Activated effector memory CD4-positive, alpha-beta T cell treated with Interleukin-2 at 50 U/mL for 16 hours (primary cell): ENCODE measurements at regions not wholly inside any gene's neighbourhood (a gene's known extent, or its start where the extent isn't known, plus 50 kb on each side); places are given as distances from the start of the nearest gene placed in this dataset.
"Not testable (repeated sequence)": the region's sequence is repeated elsewhere in the genome, so short reads cannot be mapped to it uniquely, and the experiment has no call there.

Experiments
- DNase-seq: peaks from one replicate; pipeline ENCODE4 v3.0.0-alpha.2; 2020

DNA sequence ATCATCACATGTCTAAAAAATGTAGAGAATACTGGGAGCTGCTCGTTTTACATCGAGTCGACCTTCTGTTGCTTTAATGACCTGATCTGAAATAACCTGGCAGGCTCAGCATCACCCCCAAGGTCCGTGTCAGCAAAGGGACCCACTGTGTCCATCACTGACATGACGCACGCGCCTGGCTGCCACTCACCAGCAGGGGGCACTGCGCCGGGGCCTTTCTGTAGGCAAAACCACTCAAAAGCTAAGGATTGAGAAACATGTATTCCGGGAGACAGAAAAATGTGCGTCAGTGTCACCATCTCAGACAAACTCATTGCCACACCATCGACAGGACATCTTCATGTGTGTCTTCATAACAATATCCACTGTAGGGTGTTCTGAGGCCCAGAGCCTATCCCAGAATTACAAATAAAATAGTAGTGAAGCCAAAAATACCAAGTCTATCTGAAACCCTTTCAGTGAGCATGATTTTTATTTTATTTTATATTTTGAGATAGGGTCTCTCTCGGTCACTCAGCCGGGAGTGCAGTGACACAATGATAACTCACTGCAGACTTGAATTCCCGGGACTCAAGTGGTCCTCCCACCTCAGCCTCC is 130.3 kb upstream of the LSM14A start:
- peak; percentile 37 for DNase-seq

DNA sequence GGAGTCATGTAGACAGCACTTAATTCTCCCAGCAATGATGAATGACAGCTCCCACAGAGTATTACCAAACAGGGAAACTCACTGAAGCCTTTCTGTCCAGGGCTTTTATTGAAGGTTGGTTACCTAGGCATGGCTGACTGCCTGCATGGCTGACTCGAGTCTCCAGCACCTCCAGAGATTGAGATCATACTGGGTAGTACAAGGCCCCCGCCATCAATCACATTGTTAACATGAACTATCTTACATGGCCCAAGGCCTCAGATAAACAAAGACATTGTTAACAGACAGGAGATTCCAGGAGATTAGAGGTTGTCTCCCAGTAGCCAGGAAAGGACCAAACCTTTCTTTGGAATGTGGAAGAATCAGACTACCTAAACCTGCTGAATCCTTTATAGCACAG is 128.3 kb upstream of the LSM14A start:
- DNase-seq: no peak

DNA sequence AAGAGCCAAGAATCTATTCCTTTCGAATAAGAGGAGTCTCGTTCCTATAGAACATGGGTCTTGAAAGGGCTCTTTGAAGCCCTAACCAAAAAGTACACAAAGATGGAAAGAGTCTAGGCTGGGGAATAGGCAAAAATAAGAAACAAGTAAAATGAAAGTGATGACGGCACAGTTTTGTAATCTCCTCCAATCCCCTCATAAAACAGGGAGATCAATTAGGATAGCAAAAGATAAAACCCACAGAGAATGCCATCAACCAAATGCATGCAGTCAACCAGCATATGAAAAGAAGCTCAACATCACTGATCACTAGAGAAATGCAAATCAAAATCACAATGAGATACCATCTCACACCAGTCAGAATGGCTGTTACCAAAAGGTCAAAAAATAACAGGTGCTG is 122.4 kb upstream of the LSM14A start:
- DNase-seq: no peak

DNA sequence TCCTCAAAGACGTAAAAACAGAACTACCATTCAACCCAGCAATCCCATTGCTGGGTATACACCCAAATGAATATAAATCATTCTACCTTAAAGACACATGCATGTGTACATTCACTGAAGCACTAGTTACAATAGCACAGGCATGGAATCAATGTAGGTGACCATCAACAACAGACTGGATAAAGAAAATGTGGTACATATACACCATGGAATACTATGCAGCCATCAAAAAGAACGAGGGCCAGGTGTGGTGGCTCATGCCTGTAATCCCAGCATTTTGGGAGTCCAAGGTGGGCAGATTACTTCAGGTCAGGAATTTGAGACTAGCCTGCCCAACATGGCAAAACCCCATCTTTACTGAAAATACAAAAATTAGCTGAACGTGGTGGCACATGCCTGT is 121.9 kb upstream of the LSM14A start:
- DNase-seq: not testable (repeated sequence)

DNA sequence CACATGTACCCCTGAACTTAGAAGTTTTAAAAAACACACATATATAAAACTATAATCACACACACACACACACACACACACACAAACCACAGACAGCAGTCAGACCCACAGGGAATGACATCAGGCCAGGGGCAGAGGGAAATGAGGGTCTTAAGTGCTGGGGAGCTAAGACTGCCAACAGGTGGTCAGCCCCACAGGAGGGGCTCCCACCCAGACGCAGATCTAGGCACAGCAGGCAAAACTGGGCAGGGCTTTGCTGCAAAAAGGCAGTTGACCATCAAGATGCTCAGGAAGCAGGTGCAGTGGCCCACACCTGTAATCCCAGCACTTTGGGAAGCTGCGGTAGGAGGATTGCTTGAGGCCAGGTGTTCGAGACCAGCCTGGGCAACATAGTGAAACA is 121.0 kb upstream of the LSM14A start:
- no peak for DNase-seq

DNA sequence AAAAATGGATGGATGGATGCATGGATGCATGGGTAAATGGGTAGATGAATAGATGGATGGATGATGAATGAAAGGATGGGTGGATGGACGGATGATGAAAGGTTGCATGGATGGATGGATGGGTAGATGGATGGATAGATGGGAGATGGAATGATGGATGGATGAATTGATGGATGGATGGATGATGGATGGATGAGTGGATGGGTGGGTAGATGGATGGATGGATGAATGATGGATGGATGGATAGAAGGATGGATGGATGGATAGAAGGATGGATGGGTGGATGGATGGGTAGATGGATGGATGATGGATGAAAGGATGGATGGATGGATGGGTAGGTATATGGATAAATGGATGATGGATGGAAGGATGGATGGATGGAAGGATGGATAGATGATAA is 115.1 kb upstream of the LSM14A start:
- DNase-seq: no peak

DNA sequence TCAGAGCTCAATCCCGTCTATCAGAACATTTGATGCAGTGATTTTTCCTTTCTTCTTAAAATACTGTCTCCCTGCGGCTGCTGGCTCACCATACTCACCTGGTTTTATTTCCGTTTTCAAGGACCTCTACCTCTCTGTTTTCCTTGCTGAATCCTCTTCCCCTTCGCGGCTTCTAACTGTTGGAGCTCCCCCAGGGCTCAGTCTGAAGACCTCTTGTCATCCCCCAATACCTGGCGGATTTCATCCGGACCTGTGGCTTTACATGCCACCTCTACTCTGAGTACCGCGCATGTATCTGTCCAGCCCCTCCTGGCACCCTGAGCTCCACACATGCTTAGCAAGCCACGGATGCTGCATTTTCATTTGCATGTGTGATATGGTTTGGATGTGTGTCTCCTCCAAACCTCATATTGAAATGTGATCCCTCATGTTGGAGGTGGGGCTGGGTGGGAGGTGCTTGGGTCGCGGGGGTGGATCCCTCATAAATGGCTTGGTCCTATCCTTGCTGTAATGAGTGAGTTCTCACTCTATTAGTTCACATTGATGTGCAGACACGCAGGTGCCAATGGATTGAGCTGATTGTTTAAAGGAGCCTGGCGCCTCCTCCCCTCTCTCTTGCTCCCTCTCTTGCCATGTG is 106.2 kb upstream of the LSM14A start:
- DNase-seq: no peak

DNA sequence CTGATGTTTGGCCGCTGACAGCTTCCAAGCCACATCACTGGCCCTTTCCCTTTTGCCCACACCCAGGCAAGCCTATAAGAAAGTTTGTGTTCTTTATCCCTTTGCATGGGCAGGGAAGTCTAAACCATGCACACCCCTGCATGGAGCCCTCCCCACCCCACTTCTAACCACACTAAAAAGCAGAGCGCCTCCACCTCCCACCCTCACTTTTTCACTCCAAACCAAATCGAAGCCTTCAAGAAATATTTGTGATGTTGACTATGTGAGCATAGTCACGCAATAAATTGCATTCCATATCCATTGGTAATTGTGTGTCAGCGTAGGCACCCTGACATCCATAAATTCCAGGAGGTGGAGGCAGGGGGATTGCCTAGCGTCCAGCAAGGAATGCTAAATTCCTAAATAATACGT is 104.4 kb upstream of the LSM14A start:
- no peak for DNase-seq

DNA sequence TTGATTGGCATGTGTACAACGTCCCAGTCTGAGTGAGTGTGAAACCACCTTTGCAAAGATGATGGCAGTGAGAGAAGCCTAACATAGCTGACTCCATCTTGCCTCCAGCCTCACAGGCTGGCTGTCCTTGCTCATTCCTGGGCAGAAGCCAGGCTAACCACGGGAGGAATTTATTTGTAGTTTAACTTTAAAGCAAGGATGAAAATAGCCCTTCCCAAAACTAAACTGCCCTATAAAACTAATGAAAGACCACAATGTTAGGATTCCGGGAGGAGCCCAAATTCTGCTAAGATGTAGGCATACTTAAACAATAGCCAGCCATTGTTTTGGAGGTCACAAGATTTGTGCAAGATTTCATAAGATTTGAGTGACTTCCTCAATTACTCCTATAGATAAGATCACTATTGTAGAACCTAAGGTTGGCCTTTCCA is 96.6 kb upstream of the LSM14A start:
- no peak for DNase-seq

DNA sequence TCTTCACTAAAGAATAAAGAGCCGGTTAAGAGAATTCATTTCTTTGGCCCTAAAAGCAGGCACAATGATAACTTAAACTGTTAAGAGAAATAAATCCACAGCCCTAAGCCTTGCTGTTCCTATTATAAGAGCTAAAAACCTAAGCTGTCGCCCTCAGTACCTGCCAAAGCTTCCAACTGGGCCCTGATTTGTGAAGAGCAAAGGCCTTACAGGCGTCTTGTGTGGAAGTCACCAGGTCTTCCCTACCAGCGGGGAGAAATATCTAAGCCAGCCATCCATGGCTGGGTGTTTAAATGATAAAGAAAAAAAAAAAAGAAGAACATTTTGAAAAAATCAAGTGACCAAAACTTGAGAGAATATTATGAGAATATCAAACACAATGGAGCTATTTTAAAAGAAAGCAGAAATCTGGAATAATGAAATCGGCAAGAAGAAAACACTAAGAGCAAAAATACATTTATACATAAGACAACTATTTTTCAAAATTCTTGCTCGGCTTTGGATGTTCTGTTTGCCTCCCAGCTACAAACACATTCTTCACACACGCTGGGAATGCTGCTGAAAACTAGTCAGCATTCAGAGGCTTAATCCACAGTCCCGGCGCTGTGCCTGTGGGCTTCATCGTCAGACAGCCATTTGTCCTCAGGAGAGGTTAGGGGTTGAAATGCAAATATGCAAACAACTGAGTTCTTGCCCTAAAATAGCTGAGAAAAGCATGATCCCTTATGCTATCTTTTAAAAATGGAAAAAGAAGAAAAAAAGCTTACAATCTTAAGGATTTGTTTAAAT is 89.8 kb upstream of the LSM14A start:
- no peak for DNase-seq

DNA sequence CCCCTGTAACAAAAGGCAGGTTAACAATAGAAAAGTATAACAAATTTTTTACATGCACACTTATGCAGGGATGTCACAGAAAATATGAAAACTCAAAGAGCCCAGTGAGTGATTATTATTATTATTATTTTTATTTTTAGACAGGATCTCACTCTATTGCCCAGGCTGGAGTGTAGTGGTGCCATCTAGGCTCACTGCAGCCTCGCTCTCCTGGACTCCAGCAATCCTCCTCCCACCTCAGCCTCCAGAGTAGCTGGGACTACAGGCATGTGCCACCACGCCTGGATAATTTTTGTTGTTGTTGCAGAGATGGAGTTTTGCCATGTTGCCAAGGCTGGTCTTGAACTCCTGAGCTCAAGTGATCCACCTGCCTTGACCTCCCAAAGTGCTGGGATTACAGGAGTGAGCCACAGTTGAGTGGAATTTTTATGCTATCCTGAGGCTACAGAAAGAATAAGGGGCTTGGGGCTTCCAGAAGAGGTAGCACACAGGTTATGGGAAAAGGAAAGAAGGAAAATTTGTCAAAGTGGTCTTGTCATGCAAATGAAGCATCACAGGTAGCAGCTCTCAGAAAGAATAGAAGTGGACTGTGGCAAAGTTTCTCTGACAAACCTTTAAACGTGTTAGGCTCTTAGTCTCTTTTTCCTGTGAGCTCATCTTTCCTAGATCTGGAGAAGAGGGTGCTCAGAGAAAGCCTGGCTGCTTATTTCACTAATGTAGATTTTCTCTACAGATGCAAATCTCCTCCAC is 87.7 kb upstream of the LSM14A start:
- no peak for DNase-seq

DNA sequence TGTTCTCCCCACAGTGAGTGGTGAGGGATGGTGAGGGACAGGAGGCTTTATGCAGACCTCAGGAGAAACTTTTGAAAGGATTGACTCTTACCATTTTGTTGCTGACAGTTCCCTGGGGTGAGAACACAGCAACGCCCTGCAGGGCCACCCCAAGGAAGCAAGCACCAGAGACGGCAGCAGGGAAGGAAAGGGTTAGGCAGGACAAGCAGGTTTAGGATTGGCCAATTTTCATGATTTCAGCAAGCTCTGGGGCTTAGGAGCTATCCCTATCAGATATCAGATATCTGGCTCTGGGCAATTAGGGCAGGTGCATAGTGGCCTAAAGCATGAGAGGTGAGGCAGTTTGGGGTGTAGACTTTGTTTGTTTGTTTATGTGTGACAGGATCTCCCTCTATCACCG is 87.0 kb upstream of the LSM14A start:
- no peak for DNase-seq

DNA sequence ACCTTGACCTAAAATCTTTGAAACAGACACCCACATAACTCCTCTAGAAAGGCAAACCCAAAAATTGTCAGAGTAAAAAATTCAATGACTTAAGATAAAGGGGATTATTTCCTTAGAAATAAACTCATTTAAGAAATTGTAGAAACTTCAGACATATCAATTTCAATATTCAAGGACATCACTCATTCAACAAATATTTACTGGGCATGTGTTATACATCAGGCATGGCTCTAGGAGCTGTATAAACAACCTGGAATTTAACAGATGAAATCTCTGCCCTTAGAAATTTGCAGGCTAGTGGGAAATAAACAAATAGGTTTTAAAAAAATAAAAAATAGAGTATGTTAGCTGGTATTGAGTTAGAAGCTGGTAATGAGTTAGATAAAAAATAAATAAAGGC is 84.0 kb upstream of the LSM14A start:
- no peak for DNase-seq

DNA sequence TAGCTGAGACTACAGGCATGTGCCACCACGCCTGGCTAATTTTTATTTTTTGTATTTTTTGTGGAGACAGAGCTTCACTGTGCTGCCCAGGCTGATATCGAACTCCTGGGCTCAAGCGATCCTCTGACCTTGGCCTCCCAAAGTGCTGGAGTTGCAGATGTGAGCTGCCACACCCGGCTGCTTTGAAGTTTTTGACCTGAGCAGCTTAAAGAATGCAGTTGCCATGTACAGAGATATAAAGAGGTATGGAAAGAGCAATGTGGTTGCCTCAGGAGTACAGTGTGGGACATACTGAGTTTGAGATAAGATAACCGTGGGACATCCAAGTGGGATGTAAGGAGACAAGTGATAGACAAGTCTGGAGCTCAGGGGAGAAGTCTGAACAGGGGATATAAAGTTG is 82.7 kb upstream of the LSM14A start:
- DNase-seq: no peak

DNA sequence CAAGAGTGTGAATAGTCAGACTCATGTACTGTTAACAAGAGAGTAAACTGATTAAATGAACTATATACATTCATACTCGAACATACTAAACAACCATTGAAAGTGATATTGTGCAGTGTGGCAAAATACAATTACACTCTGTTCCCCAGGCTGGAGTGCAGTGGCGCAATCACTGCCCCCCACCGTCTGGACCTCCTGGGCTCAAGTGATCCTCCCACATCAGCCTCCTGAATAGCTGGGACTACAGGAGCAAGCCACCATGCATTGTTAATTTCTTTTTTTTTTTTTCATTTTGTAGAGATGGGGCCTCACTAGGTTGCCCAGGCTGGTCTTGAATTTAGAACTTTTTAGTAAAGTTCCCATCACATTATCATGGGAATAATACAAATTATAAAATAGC is 77.3 kb upstream of the LSM14A start:
- DNase-seq: no peak

DNA sequence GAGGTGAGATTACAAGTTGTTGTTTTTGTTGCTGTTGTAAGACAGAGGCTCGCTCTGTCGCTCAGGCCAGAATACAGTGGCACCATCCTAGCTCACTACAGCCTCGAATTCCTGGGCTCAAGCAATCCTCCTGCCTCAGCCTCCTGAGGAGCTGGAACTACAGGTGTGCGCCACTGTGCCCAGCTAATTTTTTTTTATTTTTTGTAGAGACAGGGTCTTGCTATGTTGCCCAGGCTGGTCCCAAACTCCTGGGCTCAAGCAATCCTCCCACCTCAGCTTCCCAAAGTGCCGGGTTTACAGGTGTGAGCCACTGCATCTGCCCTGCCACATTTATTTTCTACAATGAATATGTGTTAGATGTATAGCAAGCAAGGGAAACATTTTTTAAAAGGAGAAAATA is 76.9 kb upstream of the LSM14A start:
- DNase-seq: not testable (repeated sequence)

DNA sequence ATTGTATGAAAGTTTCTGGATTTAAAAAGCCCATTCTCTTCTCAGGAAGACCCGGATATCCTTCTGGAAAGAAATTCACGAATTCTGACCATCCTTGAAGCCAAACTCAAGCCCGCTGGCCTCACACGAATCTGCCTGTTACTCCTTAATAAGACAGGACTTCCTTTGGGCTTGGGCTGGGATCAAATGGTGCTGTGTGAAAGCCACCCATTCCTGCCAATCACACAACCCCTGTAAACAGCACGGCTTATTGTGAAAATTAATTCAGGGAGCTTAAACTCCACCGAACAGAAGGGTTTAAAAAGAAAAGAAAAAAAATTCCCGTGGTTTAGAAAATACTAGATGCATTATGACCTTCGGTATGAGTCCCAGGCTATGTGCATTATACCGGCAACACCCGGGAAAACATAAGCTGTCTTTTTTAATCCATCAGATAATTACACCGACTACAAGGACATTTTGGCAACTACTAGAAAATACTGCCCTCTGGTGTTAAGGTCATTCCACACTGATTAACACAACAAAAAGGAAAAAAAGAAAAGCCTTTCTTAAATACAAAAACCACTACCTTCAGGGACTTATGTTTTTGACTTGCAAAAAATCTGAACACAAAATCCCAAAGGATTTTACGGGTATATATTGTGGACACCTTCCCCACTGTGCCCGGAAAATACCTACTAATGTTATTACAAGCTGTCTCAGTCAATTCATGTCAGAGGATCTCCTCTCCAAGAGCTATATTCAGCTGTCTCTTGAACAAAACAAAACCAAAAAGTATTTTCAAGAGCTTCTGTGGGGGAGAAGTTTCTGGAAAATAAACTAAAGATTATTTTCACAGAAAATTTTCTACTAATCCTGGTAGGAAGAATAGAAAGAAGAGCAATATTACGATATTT is 76.0 kb upstream of the LSM14A start:
- no peak for DNase-seq

DNA sequence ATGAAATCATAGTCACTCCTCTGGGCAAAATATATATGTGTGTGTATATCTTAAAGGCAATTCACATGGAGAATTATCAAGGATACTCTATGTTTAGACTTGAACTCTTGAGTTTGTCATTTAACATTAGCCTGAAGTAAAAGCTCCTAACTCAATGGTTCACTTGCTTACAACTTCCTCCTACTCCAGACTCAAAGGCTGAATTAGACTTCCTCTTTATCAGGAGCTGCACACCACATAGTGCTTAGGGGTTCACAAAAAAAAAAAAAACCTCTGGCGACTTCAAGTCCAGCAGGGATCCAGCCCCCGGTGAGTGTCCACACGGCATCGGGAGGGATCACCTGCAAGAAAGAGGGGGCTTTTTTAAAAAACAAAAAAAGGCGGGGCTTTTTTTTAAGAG is 68.2 kb upstream of the LSM14A start:
- no peak for DNase-seq

DNA sequence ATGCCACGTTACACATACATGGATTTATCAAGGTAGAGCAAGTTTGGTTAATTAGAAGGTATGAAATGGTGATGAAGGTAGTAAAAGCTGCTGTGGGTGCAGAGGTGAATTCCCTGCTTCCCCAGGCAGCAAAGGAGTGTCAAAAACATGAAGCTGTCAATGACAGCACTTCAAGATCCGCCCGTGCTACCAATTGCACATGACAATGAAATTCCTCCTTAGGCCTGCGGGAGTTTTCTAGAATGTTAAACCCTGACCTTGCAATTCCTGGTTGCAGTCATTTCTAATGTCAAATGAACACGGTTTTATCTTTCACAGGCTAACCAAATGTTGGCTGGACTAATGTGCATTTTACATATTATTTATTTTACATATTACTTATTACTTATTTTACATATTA is 67.7 kb upstream of the LSM14A start:
- DNase-seq: no peak

DNA sequence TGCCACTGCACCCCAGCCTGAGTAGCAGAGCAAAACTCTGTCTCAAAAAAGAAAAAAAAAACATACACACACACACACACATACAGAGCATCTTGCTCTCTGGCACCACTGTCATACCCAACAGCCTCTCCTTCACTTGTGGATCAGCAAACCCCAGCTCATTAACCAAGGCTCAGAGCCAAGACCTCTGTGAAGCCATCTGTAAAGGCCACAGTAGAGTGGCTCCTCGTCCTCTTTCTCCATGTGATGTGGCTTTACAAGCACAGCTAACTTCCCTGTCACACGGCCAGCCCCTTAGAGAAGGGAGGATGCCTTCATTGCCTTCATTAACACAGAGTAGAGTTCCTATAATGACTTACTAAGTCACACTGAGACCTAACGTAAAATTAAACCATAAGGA is 62.7 kb upstream of the LSM14A start:
- DNase-seq: no peak

DNA sequence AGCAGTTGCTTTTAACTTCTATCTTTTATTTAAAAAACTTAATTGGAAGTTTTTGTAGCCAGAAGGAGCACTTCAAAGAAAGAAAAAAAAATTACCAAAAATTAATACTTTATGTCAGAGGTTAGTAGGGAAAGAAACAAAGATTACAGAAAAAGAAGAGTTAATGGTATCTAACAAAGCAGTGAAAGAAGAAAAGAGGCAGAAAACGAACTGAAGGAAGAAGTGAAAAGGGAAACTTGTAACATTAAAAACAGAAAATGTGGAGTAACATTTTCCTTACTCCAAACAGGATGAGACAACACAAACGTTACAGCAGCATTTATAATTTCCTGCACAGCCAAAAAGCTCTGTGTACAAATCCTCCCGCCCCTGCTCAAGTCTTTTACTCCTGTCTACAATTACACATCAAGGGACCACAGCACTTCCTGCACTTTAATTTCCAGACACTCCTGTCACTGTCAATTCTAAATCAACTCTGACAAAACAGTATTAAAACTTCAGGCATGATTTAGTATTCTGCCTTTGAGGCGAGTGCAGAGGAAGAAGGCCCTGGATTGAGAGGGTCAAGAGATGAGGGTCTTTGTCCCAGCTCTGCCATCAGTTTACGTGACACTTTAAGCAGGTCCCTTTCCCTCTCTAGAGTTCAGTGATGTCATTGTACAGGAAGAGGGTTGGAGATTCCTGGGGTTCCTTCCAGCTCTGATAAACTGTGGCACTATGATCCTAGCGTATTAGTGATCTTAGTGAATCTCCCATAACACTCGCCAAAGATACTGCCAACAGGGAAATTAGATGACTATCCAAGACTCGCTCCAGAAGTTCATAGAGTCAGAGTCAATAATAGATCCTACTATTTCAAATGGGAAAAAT is 53.2 kb upstream of the LSM14A start:
- DNase-seq: no peak

DNA sequence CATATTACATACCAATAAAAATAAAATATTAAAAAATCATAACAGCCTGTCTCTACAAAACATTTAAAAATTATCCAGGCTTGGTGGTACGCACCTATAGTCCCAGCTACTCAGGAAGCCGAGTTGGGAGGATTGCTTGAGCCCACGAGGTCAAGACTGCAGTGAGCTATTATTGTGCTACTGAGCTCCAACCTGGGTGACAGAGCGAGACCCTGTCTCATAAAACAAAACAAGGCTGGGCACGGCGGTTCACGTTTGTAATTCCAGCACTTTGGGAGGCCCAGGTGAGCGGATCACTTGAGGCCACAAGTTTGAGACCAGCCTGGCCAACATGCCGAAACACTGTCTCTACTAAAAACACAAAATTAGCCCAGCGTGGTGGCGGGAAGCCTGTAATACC is 52.2 kb upstream of the LSM14A start:
- no peak for DNase-seq
